ENCODE measurements at regions not wholly inside any gene's neighbourhood (a gene's known extent, or its start where the extent isn't known, plus 50 kb on each side); places are given as distances from the start of the nearest gene placed in this dataset.

GRCh38 chr3:106008766-106009165 is 140.0 kb upstream of the CBLB start:
- Histone ChIP-seq H3K36me3 (replicated peaks; ENCODE audit: insufficient read depth, low read depth) (no peaks in the 10 kb centered on the region), H3K4me1 (ENCODE audit: insufficient read depth) (peaks cover 4% of the 10 kb centered on the region), H3K9me2 (replicated peaks; ENCODE audit: insufficient read depth) (no peaks in the 10 kb centered on the region), H3K79me2 (no peaks in the 10 kb centered on the region), H3K4me2 (no peak overlapping the region), H3K27ac (no peak overlapping the region), H3K9me3 (ENCODE audit: low read depth) (no peaks in the 10 kb centered on the region), H3K27me3 (no peaks in the 10 kb centered on the region), H3K4me3 (no peak overlapping the region), H4K20me1 (ENCODE audit: insufficient read depth, poor library complexity, severe bottlenecking) (no peaks in the 10 kb centered on the region), H2AFZ (no peak overlapping the region)
- no peak for DNase-seq (ENCODE audit: low spot score)
- 79% methylated on average over 1 of the region's 1 CpG for WGBS (ENCODE audit: low lambda C conversion rate, missing lambda C conversion rate)
- TF ChIP-seq EZH2 (IDR thresholded peaks at IDR 0.05; ENCODE audit: borderline replicate concordance) (no peak), CTCF (IDR thresholded peaks at IDR 0.05; ENCODE audit: poor library complexity) (no peak), EZH2phosphoT487 (IDR thresholded peaks at IDR 0.05; ENCODE audit: low read depth, severe bottlenecking, unreplicated experiment) (no peak)

GRCh38 chr3:106010829-106011228 is 142.0 kb upstream of the CBLB start:
- no peak overlapping the region for H3K27ac ChIP-seq
- no peak for TF ChIP-seq EZH2 (IDR thresholded peaks at IDR 0.05; ENCODE audit: borderline replicate concordance)
- no peak for TF ChIP-seq CTCF (IDR thresholded peaks at IDR 0.05; ENCODE audit: poor library complexity)
- no peak for TF ChIP-seq EZH2phosphoT487 (IDR thresholded peaks at IDR 0.05; ENCODE audit: low read depth, severe bottlenecking, unreplicated experiment)

GRCh38 chr3:106013971-106014370 is 145.2 kb upstream of the CBLB start:
- H3K79me2 ChIP-seq: no peaks in the 10 kb centered on the region
- H4K20me1 ChIP-seq (ENCODE audit: insufficient read depth, poor library complexity, severe bottlenecking): no peaks in the 10 kb centered on the region
- no peak for TF ChIP-seq EZH2phosphoT487 (IDR thresholded peaks at IDR 0.05; ENCODE audit: low read depth, severe bottlenecking, unreplicated experiment)
- no peak for TF ChIP-seq CTCF (IDR thresholded peaks at IDR 0.05; ENCODE audit: poor library complexity)
- no peak for TF ChIP-seq EZH2 (IDR thresholded peaks at IDR 0.05; ENCODE audit: borderline replicate concordance)
- no peaks in the 10 kb centered on the region for H3K9me2 ChIP-seq (replicated peaks; ENCODE audit: insufficient read depth)
- 58% methylated on average over 2 of the region's 2 CpGs for WGBS (ENCODE audit: low lambda C conversion rate, missing lambda C conversion rate)
- peak overlapping the region; percentile 68 for H3K27ac ChIP-seq
- H3K27me3 ChIP-seq: no peaks in the 10 kb centered on the region
- peaks cover 4% of the 10 kb centered on the region for H3K4me1 ChIP-seq (ENCODE audit: insufficient read depth)
- H3K4me2 ChIP-seq: no peak overlapping the region
- H2AFZ ChIP-seq: no peak overlapping the region
- H3K36me3 ChIP-seq (replicated peaks; ENCODE audit: insufficient read depth, low read depth): no peaks in the 10 kb centered on the region
- H3K4me3 ChIP-seq: no peak overlapping the region
- DNase-seq (ENCODE audit: low spot score): peak; percentile 61
- H3K9me3 ChIP-seq (ENCODE audit: low read depth): no peaks in the 10 kb centered on the region

More at GRCh38 chr3:106010829-106011228, 142.0 kb upstream of the CBLB start:
- WGBS (ENCODE audit: low lambda C conversion rate, missing lambda C conversion rate): 69% methylated on average over 3 of the region's 3 CpGs
- no peak overlapping the region for H3K4me2 ChIP-seq
- H3K4me3 ChIP-seq: no peak overlapping the region
- DNase-seq (ENCODE audit: low spot score): no peak
- peaks cover 4% of the 10 kb centered on the region for H3K4me1 ChIP-seq (ENCODE audit: insufficient read depth)
- H4K20me1 ChIP-seq (ENCODE audit: insufficient read depth, poor library complexity, severe bottlenecking): no peaks in the 10 kb centered on the region
- H2AFZ ChIP-seq: no peak overlapping the region
- H3K79me2 ChIP-seq: no peaks in the 10 kb centered on the region
- H3K27me3 ChIP-seq: no peaks in the 10 kb centered on the region
- no peaks in the 10 kb centered on the region for H3K9me2 ChIP-seq (replicated peaks; ENCODE audit: insufficient read depth)
- H3K9me3 ChIP-seq (ENCODE audit: low read depth): no peaks in the 10 kb centered on the region
- no peaks in the 10 kb centered on the region for H3K36me3 ChIP-seq (replicated peaks; ENCODE audit: insufficient read depth, low read depth)

GRCh38 chr3:106014518-106014917 is 145.7 kb upstream of the CBLB start:
- Histone ChIP-seq H3K4me1 (ENCODE audit: insufficient read depth) (peaks cover 4% of the 10 kb centered on the region), H3K9me2 (replicated peaks; ENCODE audit: insufficient read depth) (no peaks in the 10 kb centered on the region), H2AFZ (no peak overlapping the region), H3K36me3 (replicated peaks; ENCODE audit: insufficient read depth, low read depth) (no peaks in the 10 kb centered on the region), H4K20me1 (ENCODE audit: insufficient read depth, poor library complexity, severe bottlenecking) (no peaks in the 10 kb centered on the region), H3K79me2 (no peaks in the 10 kb centered on the region), H3K4me3 (no peak overlapping the region), H3K27ac (peak overlapping the region; percentile 68), H3K4me2 (peak overlapping the region; percentile 1), H3K9me3 (ENCODE audit: low read depth) (no peaks in the 10 kb centered on the region), H3K27me3 (no peaks in the 10 kb centered on the region)
- 94% methylated on average over 1 of the region's 1 CpG for WGBS (ENCODE audit: low lambda C conversion rate, missing lambda C conversion rate)
- TF ChIP-seq CTCF (IDR thresholded peaks at IDR 0.05; ENCODE audit: poor library complexity) (no peak), EZH2phosphoT487 (IDR thresholded peaks at IDR 0.05; ENCODE audit: low read depth, severe bottlenecking, unreplicated experiment) (no peak), EZH2 (IDR thresholded peaks at IDR 0.05; ENCODE audit: borderline replicate concordance) (no peak)
- DNase-seq (ENCODE audit: low spot score): no peak
